ENCODE measurements at regions not wholly inside any gene's neighbourhood (a gene's known extent, or its start where the extent isn't known, plus 50 kb on each side); places are given as distances from the start of the nearest gene placed in this dataset.

DNA sequence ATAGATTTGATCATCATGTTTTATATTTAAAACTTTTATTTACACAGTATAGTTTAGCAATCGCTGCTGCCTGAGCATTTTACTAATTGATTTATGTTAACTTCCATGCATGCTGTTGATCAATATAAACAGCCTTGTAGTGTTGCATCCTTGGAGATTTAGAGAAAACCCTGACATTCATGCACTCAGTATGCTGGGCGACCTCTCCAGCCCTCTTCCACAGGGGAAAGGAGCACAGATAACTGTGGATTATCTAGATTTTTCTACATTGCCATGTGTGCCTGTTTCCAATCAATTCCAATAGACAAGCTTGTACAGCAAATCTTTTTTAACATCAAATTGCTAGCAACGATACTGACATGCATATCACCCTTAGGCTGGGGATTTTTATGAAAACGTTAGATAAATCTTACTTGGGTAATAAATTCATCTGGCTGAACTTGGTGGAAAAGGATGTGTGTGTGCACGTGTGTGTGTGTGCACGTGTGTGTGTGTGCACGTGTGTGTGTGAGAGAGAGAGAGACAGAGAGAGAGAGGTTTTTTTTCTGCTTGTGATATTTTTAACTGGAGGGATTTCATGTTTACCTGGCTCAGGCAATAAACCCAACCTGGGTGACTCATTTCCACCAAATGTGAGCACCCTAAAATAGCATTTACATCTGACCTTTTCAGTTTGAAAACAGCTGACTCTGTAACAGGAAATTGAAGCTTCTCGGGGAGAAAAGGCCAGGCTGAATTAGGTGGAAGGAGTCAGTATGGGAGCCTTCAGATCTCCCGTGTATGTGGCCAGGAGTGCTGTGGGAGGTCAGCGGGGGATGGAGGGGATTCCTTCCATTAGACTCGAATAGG lies 339.8 kb downstream of the PRDM2 start:
- no peak for DNase-seq (ENCODE audit: low read depth in 3 of 3)

DNA sequence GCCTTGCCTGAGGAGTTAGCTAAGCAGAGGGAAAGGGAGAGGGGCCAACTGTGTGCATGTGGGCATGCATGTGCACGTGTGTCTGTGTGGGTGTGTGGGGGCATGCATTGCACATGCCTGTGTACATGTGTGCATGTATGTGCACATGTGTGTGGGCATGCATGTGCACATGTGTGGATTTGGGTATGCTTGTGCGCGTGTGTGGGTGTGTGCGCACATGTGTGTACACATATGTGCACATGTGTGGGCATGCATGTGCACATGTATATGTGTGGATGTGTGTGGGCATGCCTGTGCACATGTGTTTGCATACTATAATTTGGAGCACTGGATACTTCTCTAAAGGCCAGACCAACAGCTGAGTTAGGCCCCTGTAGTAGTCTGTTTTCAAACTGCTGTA lies 350.0 kb downstream of the PRDM2 start:
- no peak for DNase-seq (ENCODE audit: low read depth in 3 of 3)

- DNase-seq (ENCODE audit: low read depth in 3 of 3) = no peak
These were observed 355.6 kb downstream of the PRDM2 start for GRCh38 chr1:14055442-14056223.

- no peak for DNase-seq (ENCODE audit: low read depth in 3 of 3)
These were observed 357.7 kb downstream of the PRDM2 start for GRCh38 chr1:14057640-14058039.

GRCh38 chr1:14061204-14061603 lies 361.2 kb downstream of the PRDM2 start:
- no peak for DNase-seq (ENCODE audit: low read depth in 3 of 3)

DNA sequence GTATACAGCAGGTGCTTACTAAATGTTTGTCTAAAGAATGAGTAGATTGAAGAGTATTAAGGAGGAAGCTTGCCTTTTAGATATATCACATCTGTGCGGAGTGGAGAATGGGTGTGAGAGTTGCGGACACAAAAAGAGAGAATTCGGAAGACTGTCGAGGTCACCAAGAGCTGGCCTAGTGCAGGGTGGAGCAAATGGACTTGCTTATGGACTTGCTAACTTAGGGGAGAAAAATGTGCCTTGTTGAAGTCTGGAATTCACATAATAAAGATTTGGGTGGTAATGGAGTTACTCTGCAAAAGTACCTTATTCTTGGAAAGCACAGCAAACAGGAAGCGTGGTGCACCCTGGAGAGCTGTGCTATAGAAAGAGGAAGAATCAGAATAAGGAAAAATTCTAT lies 361.7 kb downstream of the PRDM2 start:
- DNase-seq (ENCODE audit: low read depth in 3 of 3) = no peak

GRCh38 chr1:14062669-14063068 lies 362.7 kb downstream of the PRDM2 start:
- no peak for DNase-seq (ENCODE audit: low read depth in 3 of 3)

DNA sequence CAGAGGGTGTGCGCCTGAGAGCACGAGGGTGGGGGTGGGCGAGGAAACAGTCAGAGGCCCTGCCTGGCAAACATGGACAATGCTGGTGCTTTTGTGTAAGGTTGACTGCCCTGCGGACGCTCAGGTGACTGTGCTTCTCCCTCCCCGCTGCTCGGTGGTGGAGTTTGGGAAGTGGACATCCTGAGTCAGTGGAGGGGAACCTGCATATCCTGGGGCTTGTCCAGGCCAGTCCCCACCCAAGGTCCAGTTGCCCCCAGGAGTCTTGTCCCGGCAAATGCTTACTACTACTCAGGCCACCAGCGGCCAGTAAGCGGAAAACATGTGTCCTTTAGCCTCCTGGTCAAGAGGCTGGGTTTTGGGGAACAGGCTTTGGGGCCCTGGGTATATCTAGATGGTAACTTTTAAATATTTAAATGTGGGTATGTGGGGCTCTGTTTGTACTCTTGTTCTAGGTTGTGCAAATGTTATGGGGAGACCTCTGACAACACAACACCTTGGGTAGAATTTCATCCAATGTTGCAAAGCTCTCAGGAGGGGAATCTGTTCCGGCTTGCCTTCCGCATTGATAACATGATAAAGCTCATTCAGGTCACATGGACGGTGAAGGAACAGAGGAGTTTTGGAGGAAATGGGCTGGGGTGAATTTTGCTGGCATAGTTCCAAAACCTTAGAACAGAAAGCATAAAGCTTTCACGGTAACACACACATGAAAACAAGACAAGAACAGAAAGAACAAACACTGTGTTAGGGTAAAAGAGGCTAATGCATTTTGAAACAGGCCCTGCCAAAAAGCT lies 364.9 kb downstream of the PRDM2 start:
- no peak for DNase-seq (ENCODE audit: low read depth in 3 of 3)

- no peak for DNase-seq (ENCODE audit: low read depth in 3 of 3)
These were observed 365.5 kb downstream of the PRDM2 start for GRCh38 chr1:14065486-14065885.

DNA sequence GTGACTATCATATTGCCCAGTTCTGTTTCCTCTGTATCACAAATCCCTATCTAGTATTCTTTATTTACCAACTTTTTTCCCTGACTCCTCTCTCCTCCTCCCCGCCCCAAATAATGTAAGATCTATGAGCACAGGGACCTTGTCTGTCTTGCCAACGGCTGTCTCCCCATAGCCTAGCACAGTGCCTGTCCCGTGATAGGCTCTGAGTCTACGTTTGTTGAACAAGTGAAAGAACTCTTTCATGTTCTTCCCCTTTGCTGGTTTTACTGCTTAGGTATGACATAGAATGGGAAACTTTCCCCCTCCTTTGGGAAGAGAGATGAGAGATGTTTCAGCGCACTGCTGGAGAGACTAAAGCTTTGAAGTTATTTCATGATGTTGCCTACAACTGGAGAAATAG lies 367.0 kb downstream of the PRDM2 start:
- DNase-seq (ENCODE audit: low read depth in 3 of 3) = no peak

DNA sequence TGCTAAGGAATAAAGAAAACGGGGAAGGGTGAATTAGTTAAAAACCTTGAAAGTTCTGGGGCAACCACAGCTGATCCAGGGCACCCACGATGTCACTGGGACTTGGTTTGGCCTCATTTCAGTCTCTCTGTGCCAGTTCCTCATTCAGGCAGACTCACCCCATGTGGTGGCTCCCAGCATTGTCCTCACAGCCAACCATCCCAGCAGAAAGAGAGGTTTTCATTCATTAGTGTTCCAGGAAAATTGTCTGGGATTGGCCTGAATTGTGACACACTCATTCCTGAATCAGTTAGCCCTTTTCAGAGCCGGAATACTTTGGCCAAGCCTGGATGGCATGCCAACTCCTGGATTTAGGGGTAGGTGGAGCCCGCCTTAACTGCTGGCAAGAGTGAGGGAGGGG lies 367.7 kb downstream of the PRDM2 start:
- no peak for DNase-seq (ENCODE audit: low read depth in 3 of 3)

DNA sequence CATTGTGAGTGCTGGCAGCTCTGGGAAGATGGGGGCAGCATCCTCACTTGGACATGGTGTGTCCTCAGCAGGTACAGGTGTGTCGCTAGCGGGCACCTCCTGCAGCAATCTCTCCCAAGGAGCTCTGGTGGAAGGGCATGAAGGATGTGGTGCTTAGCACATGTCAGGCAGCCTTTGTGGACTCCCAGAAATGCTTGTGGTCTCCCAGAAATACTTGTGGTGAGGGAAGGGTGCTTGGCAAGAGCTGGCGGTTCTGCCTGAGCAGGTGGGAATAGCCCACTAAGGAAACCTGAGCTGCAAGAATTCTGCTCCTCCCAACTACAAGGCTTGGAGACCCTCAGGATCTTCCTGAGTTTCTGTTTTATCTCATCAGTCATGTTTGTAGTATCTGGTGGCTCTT lies 371.6 kb downstream of the PRDM2 start:
- no peak for DNase-seq (ENCODE audit: low read depth in 3 of 3)

DNA sequence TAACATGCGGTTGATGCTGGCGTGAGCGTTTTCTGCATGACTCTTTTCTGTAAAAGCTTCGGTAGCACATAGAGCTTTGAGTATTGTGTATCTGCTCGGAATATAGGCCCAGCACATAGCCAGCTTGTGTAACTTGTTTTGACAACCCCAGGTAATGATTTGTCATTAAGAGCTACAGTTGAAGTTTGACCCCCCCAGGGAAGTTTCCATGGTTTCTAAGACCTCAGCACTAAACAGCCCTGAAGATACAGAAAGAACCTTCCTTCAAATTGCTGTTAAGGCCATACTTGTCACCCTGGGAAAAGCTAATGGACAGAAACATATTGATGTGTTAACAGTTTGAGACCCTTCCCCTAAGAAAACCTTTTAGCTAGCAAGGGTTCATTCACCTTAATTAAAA lies 380.7 kb downstream of the PRDM2 start:
- DNase-seq (ENCODE audit: low read depth in 3 of 3) = no peak

- no peak for DNase-seq (ENCODE audit: low read depth in 3 of 3)
These were observed 382.3 kb downstream of the PRDM2 start for GRCh38 chr1:14082331-14082730.

- DNase-seq (ENCODE audit: low read depth in 3 of 3) = no peak
These were observed 383.3 kb downstream of the PRDM2 start for GRCh38 chr1:14083277-14083676.

DNA sequence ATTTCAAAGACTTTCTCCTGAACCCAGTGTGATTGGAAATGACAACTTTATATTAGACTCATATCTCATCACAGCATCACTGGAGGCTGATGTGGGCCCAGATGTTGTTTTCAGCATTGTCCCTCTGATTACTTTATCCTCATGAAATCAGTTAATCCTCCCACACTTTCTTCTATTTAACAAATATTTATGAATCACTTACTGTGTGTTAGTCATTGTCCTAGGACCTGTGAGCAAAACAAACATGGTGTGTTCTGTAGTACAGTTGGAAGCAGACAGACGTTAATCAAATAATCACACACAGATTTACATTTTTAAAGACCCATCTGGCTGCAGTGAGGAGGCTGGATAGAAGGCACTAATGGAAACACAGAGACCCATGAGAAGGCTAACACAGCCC lies 383.7 kb downstream of the PRDM2 start:
- DNase-seq (ENCODE audit: low read depth in 3 of 3) = no peak

DNA sequence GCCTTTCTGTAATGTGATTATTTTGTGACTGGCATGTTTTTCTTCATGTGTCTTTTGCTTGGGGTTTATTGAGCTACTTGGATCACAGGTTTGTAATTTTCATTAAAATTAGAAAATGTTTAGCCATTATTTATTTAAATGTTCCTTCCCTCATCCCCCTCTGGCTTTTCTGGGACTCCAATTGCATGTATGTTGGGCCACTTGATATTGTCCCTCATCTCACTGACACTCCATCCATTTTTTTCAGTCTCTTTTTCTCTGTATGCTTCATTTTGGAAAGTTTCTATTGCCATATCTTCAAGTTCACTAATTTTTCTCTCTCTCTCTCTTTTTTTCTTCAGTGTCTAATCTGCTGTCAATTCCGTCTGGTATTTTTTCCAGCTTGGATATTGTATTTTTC lies 390.1 kb downstream of the PRDM2 start:
- DNase-seq (ENCODE audit: low read depth in 3 of 3) = no peak

GRCh38 chr1:14090531-14090930 lies 390.5 kb downstream of the PRDM2 start:
- no peak for DNase-seq (ENCODE audit: low read depth in 3 of 3)

- DNase-seq (ENCODE audit: low read depth in 3 of 3) = no peak
These were observed 394.8 kb downstream of the PRDM2 start for GRCh38 chr1:14094611-14095400.

- no peak for DNase-seq (ENCODE audit: low read depth in 3 of 3)
These were observed 398.4 kb downstream of the PRDM2 start for GRCh38 chr1:14098294-14098913.

GRCh38 chr1:14100444-14100843 lies 400.5 kb downstream of the PRDM2 start:
- DNase-seq (ENCODE audit: low read depth in 3 of 3) = no peak

Measured in stimulated activated CD4-positive, alpha-beta T cell treated with anti-CD3 and anti-CD28 coated beads, TNF-alpha, amount 100 ng/mL, for 4 hours (primary cell).